ENCODE measurements at regions not wholly inside any gene's neighbourhood (a gene's known extent, or its start where the extent isn't known, plus 50 kb on each side); places are given as distances from the start of the nearest gene placed in this dataset.

DNA sequence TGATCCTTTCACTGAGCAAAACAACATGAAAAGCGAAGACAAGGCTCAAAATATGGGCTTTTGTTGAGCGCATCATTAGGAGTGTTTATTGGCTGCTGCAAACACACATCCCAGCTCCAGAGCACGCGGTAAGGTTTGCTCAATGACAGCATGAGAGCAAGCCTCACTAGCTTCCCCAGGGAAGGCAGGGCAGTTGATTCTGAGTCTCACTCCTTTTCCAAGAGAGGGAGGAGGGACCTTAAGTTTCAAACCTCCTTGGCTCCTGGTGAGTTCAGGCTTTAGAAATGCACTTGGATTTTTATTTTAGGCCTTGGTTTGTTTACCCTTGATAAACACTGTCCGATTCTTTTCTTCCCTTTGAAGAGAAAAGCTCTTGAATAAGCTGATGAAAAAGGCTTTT is 69.1 kb upstream of the CACNA2D3 start:
- CTCF ChIA-PET: no interaction called here

DNA sequence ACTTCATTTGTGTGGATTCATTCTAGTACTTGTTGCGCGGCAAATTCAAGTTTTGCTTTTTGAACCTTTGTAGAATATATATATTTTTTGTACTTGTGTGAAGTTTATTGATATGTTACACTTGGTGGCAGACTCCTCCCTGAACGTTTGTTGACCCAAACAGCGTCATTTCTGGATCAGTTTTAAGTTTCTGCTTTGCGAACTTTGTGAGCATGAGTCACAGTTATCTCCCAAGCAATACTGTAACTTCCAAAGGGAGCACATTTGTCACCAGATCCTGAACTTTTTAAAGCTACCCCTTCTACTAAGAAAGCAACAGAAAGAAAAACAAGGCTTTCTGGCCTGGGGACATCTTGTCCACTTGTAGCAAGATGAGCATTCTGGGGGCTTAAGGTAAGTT is 74.8 kb upstream of the CACNA2D3 start:
- no peak overlapping the region for H3K4me3 ChIP-seq (ENCODE audit: low read depth in 2 of 2, low read length in 2 of 2)
- intact Hi-C loops (cut with micrococcal nuclease; ENCODE audit: unreplicated experiment): no loop called here
- H3K27ac ChIP-seq (ENCODE audit: low read length): no peak overlapping the region
- TF ChIP-seq POLR2AphosphoS5 (IDR thresholded peaks at IDR 0.05; ENCODE audit: low read depth, low read length) (no peak), SIN3A (IDR thresholded peaks at IDR 0.05; ENCODE audit: borderline replicate concordance, insufficient read depth, low read depth, low read length) (no peak), TCF7L2 (IDR thresholded peaks at IDR 0.05; ENCODE audit: low read depth, low read length) (no peak)
- TF ChIP-seq, protein P1, sequence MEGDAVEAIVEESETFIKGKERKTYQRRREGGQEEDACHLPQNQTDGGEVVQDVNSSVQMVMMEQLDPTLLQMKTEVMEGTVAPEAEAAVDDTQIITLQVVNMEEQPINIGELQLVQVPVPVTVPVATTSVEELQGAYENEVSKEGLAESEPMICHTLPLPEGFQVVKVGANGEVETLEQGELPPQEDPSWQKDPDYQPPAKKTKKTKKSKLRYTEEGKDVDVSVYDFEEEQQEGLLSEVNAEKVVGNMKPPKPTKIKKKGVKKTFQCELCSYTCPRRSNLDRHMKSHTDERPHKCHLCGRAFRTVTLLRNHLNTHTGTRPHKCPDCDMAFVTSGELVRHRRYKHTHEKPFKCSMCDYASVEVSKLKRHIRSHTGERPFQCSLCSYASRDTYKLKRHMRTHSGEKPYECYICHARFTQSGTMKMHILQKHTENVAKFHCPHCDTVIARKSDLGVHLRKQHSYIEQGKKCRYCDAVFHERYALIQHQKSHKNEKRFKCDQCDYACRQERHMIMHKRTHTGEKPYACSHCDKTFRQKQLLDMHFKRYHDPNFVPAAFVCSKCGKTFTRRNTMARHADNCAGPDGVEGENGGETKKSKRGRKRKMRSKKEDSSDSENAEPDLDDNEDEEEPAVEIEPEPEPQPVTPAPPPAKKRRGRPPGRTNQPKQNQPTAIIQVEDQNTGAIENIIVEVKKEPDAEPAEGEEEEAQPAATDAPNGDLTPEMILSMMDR (IDR thresholded peaks at IDR 0.05): no peak
- TF ChIP-seq, protein P2, sequence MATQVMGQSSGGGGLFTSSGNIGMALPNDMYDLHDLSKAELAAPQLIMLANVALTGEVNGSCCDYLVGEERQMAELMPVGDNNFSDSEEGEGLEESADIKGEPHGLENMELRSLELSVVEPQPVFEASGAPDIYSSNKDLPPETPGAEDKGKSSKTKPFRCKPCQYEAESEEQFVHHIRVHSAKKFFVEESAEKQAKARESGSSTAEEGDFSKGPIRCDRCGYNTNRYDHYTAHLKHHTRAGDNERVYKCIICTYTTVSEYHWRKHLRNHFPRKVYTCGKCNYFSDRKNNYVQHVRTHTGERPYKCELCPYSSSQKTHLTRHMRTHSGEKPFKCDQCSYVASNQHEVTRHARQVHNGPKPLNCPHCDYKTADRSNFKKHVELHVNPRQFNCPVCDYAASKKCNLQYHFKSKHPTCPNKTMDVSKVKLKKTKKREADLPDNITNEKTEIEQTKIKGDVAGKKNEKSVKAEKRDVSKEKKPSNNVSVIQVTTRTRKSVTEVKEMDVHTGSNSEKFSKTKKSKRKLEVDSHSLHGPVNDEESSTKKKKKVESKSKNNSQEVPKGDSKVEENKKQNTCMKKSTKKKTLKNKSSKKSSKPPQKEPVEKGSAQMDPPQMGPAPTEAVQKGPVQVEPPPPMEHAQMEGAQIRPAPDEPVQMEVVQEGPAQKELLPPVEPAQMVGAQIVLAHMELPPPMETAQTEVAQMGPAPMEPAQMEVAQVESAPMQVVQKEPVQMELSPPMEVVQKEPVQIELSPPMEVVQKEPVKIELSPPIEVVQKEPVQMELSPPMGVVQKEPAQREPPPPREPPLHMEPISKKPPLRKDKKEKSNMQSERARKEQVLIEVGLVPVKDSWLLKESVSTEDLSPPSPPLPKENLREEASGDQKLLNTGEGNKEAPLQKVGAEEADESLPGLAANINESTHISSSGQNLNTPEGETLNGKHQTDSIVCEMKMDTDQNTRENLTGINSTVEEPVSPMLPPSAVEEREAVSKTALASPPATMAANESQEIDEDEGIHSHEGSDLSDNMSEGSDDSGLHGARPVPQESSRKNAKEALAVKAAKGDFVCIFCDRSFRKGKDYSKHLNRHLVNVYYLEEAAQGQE (IDR thresholded peaks at IDR 0.05; ENCODE audit: insufficient read depth in 1 of 2, low read depth in 2 of 2, low read length in 1 of 2): no peak
- no peaks in the 10 kb centered on the region for H3K36me3 ChIP-seq (ENCODE audit: control insufficient read depth, insufficient read depth, low read length)
- no peak for DNase-seq (ENCODE audit: low read depth, low spot score)
- no peaks in the 10 kb centered on the region for H3K27me3 ChIP-seq (ENCODE audit: control insufficient read depth, insufficient read depth, low read length)
- POLR2A ChIA-PET: no interaction called here
- no peaks in the 10 kb centered on the region for H3K9me3 ChIP-seq (ENCODE audit: control insufficient read depth, insufficient read depth, low read depth, low read length)
- CTCF ChIA-PET: no interaction called here
- BruUV-seq (replicated peaks): no TSS peak
- no peaks in the 10 kb centered on the region for H3K4me1 ChIP-seq (ENCODE audit: control insufficient read depth, insufficient read depth, low read length)
- ATAC-seq: no peak
- in situ Hi-C loops (cut with HindIII; ENCODE audit: low pct_unique_long_range_greater_than_20kb, low sequenced_read_pairs): no loop called here

More for the DNA sequence above, 69.1 kb upstream of the CACNA2D3 start:
- H3K27ac ChIP-seq (ENCODE audit: low read length): no peak overlapping the region
- no peaks in the 10 kb centered on the region for H3K9me3 ChIP-seq (ENCODE audit: control insufficient read depth, insufficient read depth, low read depth, low read length)
- H3K4me1 ChIP-seq (ENCODE audit: control insufficient read depth, insufficient read depth, low read length): no peaks in the 10 kb centered on the region
- no TSS peak for BruUV-seq (replicated peaks)
- intact Hi-C loops (cut with micrococcal nuclease; ENCODE audit: unreplicated experiment) (no loop called here), in situ Hi-C loops (cut with HindIII; ENCODE audit: low pct_unique_long_range_greater_than_20kb, low sequenced_read_pairs) (no loop called here)
- POLR2A ChIA-PET: no interaction called here
- DNase-seq (ENCODE audit: low read depth, low spot score) (no peak), ATAC-seq (no peak)
- H3K36me3 ChIP-seq (ENCODE audit: control insufficient read depth, insufficient read depth, low read length): no peaks in the 10 kb centered on the region
- TF ChIP-seq POLR2AphosphoS5 (IDR thresholded peaks at IDR 0.05; ENCODE audit: low read depth, low read length): no peak
- no peak for TF ChIP-seq SIN3A (IDR thresholded peaks at IDR 0.05; ENCODE audit: borderline replicate concordance, insufficient read depth, low read depth, low read length)
- no peak for TF ChIP-seq TCF7L2 (IDR thresholded peaks at IDR 0.05; ENCODE audit: low read depth, low read length)
- TF ChIP-seq, protein P1 (IDR thresholded peaks at IDR 0.05): no peak
- TF ChIP-seq, protein P2 (IDR thresholded peaks at IDR 0.05; ENCODE audit: insufficient read depth in 1 of 2, low read depth in 2 of 2, low read length in 1 of 2): no peak
- H3K4me3 ChIP-seq (ENCODE audit: low read depth in 2 of 2, low read length in 2 of 2): no peak overlapping the region
- H3K27me3 ChIP-seq (ENCODE audit: control insufficient read depth, insufficient read depth, low read length): no peaks in the 10 kb centered on the region
